ENCODE measurements at regions not wholly inside any gene's neighbourhood (a gene's known extent, or its start where the extent isn't known, plus 50 kb on each side); places are given as distances from the start of the nearest gene placed in this dataset.
A peak's percentile ranks its signal among the peaks of the same experiment; 100 is the strongest.

GRCh38 chr2:223199531-223200515 lies 147.8 kb downstream of the KCNE4 start (continued):
- TF ChIP-seq SMC3 (IDR thresholded peaks at IDR 0.05; ENCODE audit: low read depth, low read length), result no peak

GRCh38 chr2:223203971-223204929 lies 152.3 kb downstream of the KCNE4 start:
- no peak overlapping the region for H3K4me2 ChIP-seq (ENCODE audit: low read depth, low read length)
- no peak overlapping the region for H3K18ac ChIP-seq (ENCODE audit: low read depth, low read length)
- H2AK5ac ChIP-seq (ENCODE audit: low read depth, low read length), result no peak overlapping the region
- H4K91ac ChIP-seq (ENCODE audit: insufficient read depth, low read depth, low read length), result no peak overlapping the region
- H2AFZ ChIP-seq (replicated peaks; ENCODE audit: low read length, poor library complexity), result no peak overlapping the region
- no peaks in the 10 kb centered on the region for H3K36me3 ChIP-seq (ENCODE audit: control insufficient read depth, insufficient read depth, low read length)
- H3K4me3 ChIP-seq (ENCODE audit: insufficient read depth, low read depth, low read length), result no peak overlapping the region
- no peaks in the 10 kb centered on the region for H3K4me1 ChIP-seq (ENCODE audit: control insufficient read depth, insufficient read depth, low read length)
- no peaks in the 10 kb centered on the region; the same call in 1 of the 2 replicates for H3K27me3 ChIP-seq (ENCODE audit: control insufficient read depth, insufficient read depth, low read length)
- no peak overlapping the region for H2BK5ac ChIP-seq (ENCODE audit: low read depth, low read length, poor library complexity, severe bottlenecking)
- ChIA-PET CTCF (interaction anchor here (0.5 kb wide), 1 partner anchor 190 kb away, joined by 3 read pairs; no protein-coding TSS in a partner anchor), POLR2A (ENCODE audit: unreplicated experiment) (no interaction called here)
- H3K9me1 ChIP-seq (ENCODE audit: insufficient read depth, low read length), result no peaks in the 10 kb centered on the region
- BruUV-seq (replicated peaks), result no TSS peak
- intact Hi-C loops (cut with micrococcal nuclease), result no loop called here
- no peak overlapping the region for H2BK20ac ChIP-seq (ENCODE audit: low read depth, low read length)
- no peak overlapping the region for H2BK15ac ChIP-seq (ENCODE audit: low read depth, low read length)
- H4K20me1 ChIP-seq (ENCODE audit: insufficient read depth, low read length), result no peaks in the 10 kb centered on the region
- in situ Hi-C loops (cut with MboI; ENCODE audit: low sequenced_read_pairs), result no loop called here
- H3K56ac ChIP-seq (ENCODE audit: extremely low read depth, insufficient read depth, low read length), result no peak overlapping the region
- dilution Hi-C loops (cut with HindIII; ENCODE audit: low sequenced_read_pairs, unreplicated experiment), result no loop called here
- H3K9me3 ChIP-seq (ENCODE audit: control insufficient read depth, insufficient read depth, low read length), result no peaks in the 10 kb centered on the region
- ATAC-seq (ENCODE audit: low read depth) (peak; percentile 61), DNase-seq (peak; percentile 18)
- no peak overlapping the region for H3K14ac ChIP-seq (replicated peaks; ENCODE audit: low read depth, low read length)
- H4K5ac ChIP-seq (ENCODE audit: low read depth, low read length), result no peak overlapping the region
- no peak overlapping the region for H3K9ac ChIP-seq (ENCODE audit: low read depth, low read length)
- H4K8ac ChIP-seq (ENCODE audit: low read depth in 2 of 2, low read length in 2 of 2), result no peak overlapping the region
- no peaks in the 10 kb centered on the region for H3K79me1 ChIP-seq (ENCODE audit: low read depth in 1 of 2, low read length in 2 of 2)
- no peak overlapping the region for H2AK9ac ChIP-seq (replicated peaks; ENCODE audit: low read depth, low read length, poor library complexity)
- H2BK120ac ChIP-seq (ENCODE audit: low read depth, low read length), result no peak overlapping the region
- no CpG with 5 or more reads among the region's 4 CpGs for WGBS, 2 experiments (ENCODE audit: extremely low coverage in 2 of 2, insufficient read length in 1 of 2)
- no peak overlapping the region for H3K23ac ChIP-seq (ENCODE audit: low read depth, low read length)
- TF ChIP-seq MAFK (IDR thresholded peaks at IDR 0.05; ENCODE audit: low read depth, low read length) (no peak), CHD1 (IDR thresholded peaks at IDR 0.05; ENCODE audit: low read depth, low read length) (no peak), MAZ (IDR thresholded peaks at IDR 0.05; ENCODE audit: borderline replicate concordance, low read depth, low read length) (no peak), SMC3 (IDR thresholded peaks at IDR 0.05; ENCODE audit: low read depth, low read length) (no peak), NFE2L2 (IDR thresholded peaks at IDR 0.05; ENCODE audit: low read depth, low read length) (no peak), RCOR1 (IDR thresholded peaks at IDR 0.05; ENCODE audit: insufficient replicate concordance, low read length) (no peak), RFX5 (IDR thresholded peaks at IDR 0.05; ENCODE audit: low read depth, low read length) (no peak), MXI1 (IDR thresholded peaks at IDR 0.05; ENCODE audit: borderline replicate concordance, low read depth, low read length) (no peak), USF2 (IDR thresholded peaks at IDR 0.05; ENCODE audit: low read depth, low read length) (no peak)
- no peak overlapping the region for H3K4ac ChIP-seq (ENCODE audit: low read depth, low read length)
- no peak overlapping the region for H3K27ac ChIP-seq (ENCODE audit: insufficient read depth, low read length)

Data from IMR-90 (cell line).